GM18861 (cell line): ENCODE measurements at regions not wholly inside any gene's neighbourhood (a gene's known extent, or its start where the extent isn't known, plus 50 kb on each side); places are given as distances from the start of the nearest gene placed in this dataset.
"Not testable (repeated sequence)": the region's sequence is repeated elsewhere in the genome, so short reads cannot be mapped to it uniquely, and the experiment has no call there.

ENCODE experiments used
- ATAC-seq: cut with Tn5 transposase; IDR thresholded peaks from one replicate; pipeline ENCODE4 v1.9.1; 2021; ENCODE audit not compliant: unreplicated experiment

GRCh38 chr7:48992816-48993215 lies 68.5 kb downstream of the CDC14C start:
- no peak for ATAC-seq

- peak; percentile 99 for ATAC-seq
These were observed 77.3 kb downstream of the CDC14C start for GRCh38 chr7:49001610-49002033.

GRCh38 chr7:49010717-49011116 lies 86.4 kb downstream of the CDC14C start:
- no peak for ATAC-seq

- no peak for ATAC-seq
These were observed 90.5 kb downstream of the CDC14C start for GRCh38 chr7:49014870-49015269.

GRCh38 chr7:49020145-49020544 lies 95.8 kb downstream of the CDC14C start:
- ATAC-seq: no peak

GRCh38 chr7:49022448-49022847 lies 98.1 kb downstream of the CDC14C start:
- no peak for ATAC-seq

- ATAC-seq: no peak
These were observed 99.3 kb downstream of the CDC14C start for GRCh38 chr7:49023345-49024328.

GRCh38 chr7:49030221-49030620 lies 105.9 kb downstream of the CDC14C start:
- no peak for ATAC-seq

- ATAC-seq: not testable (repeated sequence)
These were observed 108.8 kb downstream of the CDC14C start for GRCh38 chr7:49033140-49033539.

GRCh38 chr7:49037346-49038210 lies 113.2 kb downstream of the CDC14C start:
- no peak for ATAC-seq

- no peak for ATAC-seq
These were observed 114.5 kb downstream of the CDC14C start for GRCh38 chr7:49038821-49039358.

- no peak for ATAC-seq
These were observed 136.4 kb downstream of the CDC14C start for GRCh38 chr7:49060743-49061142.

GRCh38 chr7:49074538-49074937 lies 150.2 kb downstream of the CDC14C start:
- ATAC-seq: no peak

- ATAC-seq: no peak
These were observed 156.6 kb downstream of the CDC14C start for GRCh38 chr7:49080896-49081475.

- no peak for ATAC-seq
These were observed 163.7 kb downstream of the CDC14C start for GRCh38 chr7:49088017-49088416.

GRCh38 chr7:49089717-49090116 lies 165.4 kb downstream of the CDC14C start:
- no peak for ATAC-seq

- ATAC-seq: no peak
These were observed 166.7 kb downstream of the CDC14C start for GRCh38 chr7:49091089-49091488.

- ATAC-seq: no peak
These were observed 167.2 kb downstream of the CDC14C start for GRCh38 chr7:49091519-49091918.

- ATAC-seq: no peak
These were observed 168.9 kb downstream of the CDC14C start for GRCh38 chr7:49093218-49093617.

GRCh38 chr7:49094866-49095265 lies 170.5 kb downstream of the CDC14C start:
- no peak for ATAC-seq
